Neural cell (in vitro differentiated cells): ENCODE measurements at regions not wholly inside any gene's neighbourhood (a gene's known extent, or its start where the extent isn't known, plus 50 kb on each side); places are given as distances from the start of the nearest gene placed in this dataset.

ENCODE experiments used
- H2AFZ ChIP-seq: fragments of 200-600, 300-800 bp; sonication (generic), shearing (Covaris generic); 2 replicates; pipeline ENCODE4 v1.6.0; 2014; ENCODE audit warnings: low read depth, mild to moderate bottlenecking, antibody characterized with exemption, low read length, moderate library complexity
- H3F3A ChIP-seq: fragments of 200-600 bp; shearing (Covaris generic); 2 replicates; pipeline ENCODE4 v1.6.1; 2016; ENCODE audit warnings: mild to moderate bottlenecking, moderate library complexity, mixed read lengths, antibody characterized with exemption, low read length; ENCODE audit not compliant: insufficient read depth, poor library complexity, severe bottlenecking
- H3K27ac ChIP-seq: fragments of 200-600, 300-800 bp; sonication (generic), shearing (Covaris generic); 2 replicates; pipeline ENCODE4 v1.5.1; 2014; ENCODE audit warnings: mild to moderate bottlenecking, low read length, moderate library complexity
- H3K27me3 ChIP-seq: fragments of 300-800, 200-600 bp; sonication (generic), shearing (Covaris generic); 2 replicates; pipeline ENCODE4 v1.6.0; 2014; ENCODE audit warnings: mild to moderate bottlenecking, low read depth, low read length, moderate library complexity; ENCODE audit not compliant: insufficient read depth
- H3K36me3 ChIP-seq: fragments of 300-800, 200-600 bp; sonication (generic), shearing (Covaris generic); 2 replicates; pipeline ENCODE4 v1.5.1; 2014; ENCODE audit warnings: mild to moderate bottlenecking, antibody characterized with exemption, low read length, moderate library complexity; ENCODE audit not compliant: insufficient read depth
- H3K4me2 ChIP-seq: fragments of 300-800, 200-600 bp; sonication (generic), shearing (Covaris generic); 2 replicates; pipeline ENCODE4 v1.6.0; 2014; ENCODE audit warnings: mild to moderate bottlenecking, low read length
- H3K4me3 ChIP-seq: fragments of 300-800, 200-600 bp; sonication (generic), shearing (Covaris generic); 2 replicates; pipeline ENCODE4 v1.5.1; 2014; ENCODE audit warnings: mild to moderate bottlenecking, low read length, moderate library complexity
- H3K79me2 ChIP-seq: fragments of 200-600 bp; shearing (Covaris generic); replicated peaks from 2 replicates; pipeline ENCODE4 v1.6.0; 2014; ENCODE audit warnings: mild to moderate bottlenecking, low read length, moderate library complexity; ENCODE audit not compliant: insufficient read depth
- H3K9ac ChIP-seq: fragments of 300-800, 200-600 bp; sonication (generic), shearing (Covaris generic); 2 replicates; pipeline ENCODE4 v1.6.1; 2016; ENCODE audit warnings: mild to moderate bottlenecking, low read length, mixed read lengths
- H3K9me2 ChIP-seq: fragments of 200-600 bp; shearing (Covaris generic); 2 replicates; pipeline ENCODE4 v1.6.1; 2016; ENCODE audit warnings: mild to moderate bottlenecking, low read length, mixed read lengths; ENCODE audit not compliant: insufficient read depth
- H3K9me3 ChIP-seq: fragments of 200-600, 300-800 bp; sonication (generic), shearing (Covaris generic); 2 replicates; pipeline ENCODE4 v1.6.1; 2016; ENCODE audit warnings: mild to moderate bottlenecking, mixed run types, low read length, moderate library complexity, mixed read lengths
- H4K20me1 ChIP-seq: fragments of 200-600 bp; shearing (Covaris generic); 2 replicates; pipeline ENCODE4 v1.6.1; 2016; ENCODE audit warnings: mild to moderate bottlenecking, mixed run types; ENCODE audit not compliant: insufficient read depth
- EP300 ChIP-seq: fragments of 450-650 bp; conservative IDR thresholded peaks from 2 replicates; pipeline ENCODE4 v1.6.1; 2014; ENCODE audit warnings: antibody characterized with exemption, mild to moderate bottlenecking, moderate library complexity; ENCODE audit not compliant: poor library complexity, severe bottlenecking
- EZH2 ChIP-seq: fragments of 200-600, 300-800 bp; shearing (Covaris generic), sonication (generic); IDR thresholded peaks from 2 replicates; pipeline ENCODE4 v1.6.1; 2014; ENCODE audit warnings: antibody characterized with exemption, low read length, borderline replicate concordance, mild to moderate bottlenecking; ENCODE audit not compliant: insufficient read depth, poor library complexity, severe bottlenecking
- MXI1 ChIP-seq: fragments of 450-650 bp; conservative IDR thresholded peaks from 2 replicates; pipeline ENCODE4 v1.6.1; 2014; ENCODE audit warnings: antibody characterized with exemption, mild to moderate bottlenecking; ENCODE audit not compliant: poor library complexity, severe bottlenecking
- POLR2AphosphoS5 ChIP-seq: IDR thresholded peaks from 2 replicates; pipeline ENCODE4 v1.6.1; 2012
- RAD21 ChIP-seq: fragments of 450-650 bp; conservative IDR thresholded peaks from 2 replicates; pipeline ENCODE4 v1.6.1; 2014; ENCODE audit warnings: antibody characterized with exemption, mild to moderate bottlenecking, moderate library complexity
- SMC3 ChIP-seq: fragments of 450-650 bp; conservative IDR thresholded peaks from 2 replicates; pipeline ENCODE4 v1.6.1; 2014; ENCODE audit warnings: antibody characterized with exemption, mild to moderate bottlenecking, moderate library complexity; ENCODE audit not compliant: poor library complexity
- TAF1 ChIP-seq: IDR thresholded peaks from 2 replicates; pipeline ENCODE4 v1.6.1; 2012; ENCODE audit warnings: low read depth
- TF ChIP-seq, protein P1 (sequence below): fragments of 450-650 bp; IDR thresholded peaks from 2 replicates; pipeline ENCODE4 v1.5.1; 2014; ENCODE audit warnings: antibody characterized with exemption, mild to moderate bottlenecking, moderate library complexity; ENCODE audit not compliant: poor library complexity, severe bottlenecking
- TF ChIP-seq, protein P2 (sequence below): IDR thresholded peaks from 2 replicates; pipeline ENCODE4 v1.6.1; 2012; ENCODE audit warnings: borderline replicate concordance

DNA sequence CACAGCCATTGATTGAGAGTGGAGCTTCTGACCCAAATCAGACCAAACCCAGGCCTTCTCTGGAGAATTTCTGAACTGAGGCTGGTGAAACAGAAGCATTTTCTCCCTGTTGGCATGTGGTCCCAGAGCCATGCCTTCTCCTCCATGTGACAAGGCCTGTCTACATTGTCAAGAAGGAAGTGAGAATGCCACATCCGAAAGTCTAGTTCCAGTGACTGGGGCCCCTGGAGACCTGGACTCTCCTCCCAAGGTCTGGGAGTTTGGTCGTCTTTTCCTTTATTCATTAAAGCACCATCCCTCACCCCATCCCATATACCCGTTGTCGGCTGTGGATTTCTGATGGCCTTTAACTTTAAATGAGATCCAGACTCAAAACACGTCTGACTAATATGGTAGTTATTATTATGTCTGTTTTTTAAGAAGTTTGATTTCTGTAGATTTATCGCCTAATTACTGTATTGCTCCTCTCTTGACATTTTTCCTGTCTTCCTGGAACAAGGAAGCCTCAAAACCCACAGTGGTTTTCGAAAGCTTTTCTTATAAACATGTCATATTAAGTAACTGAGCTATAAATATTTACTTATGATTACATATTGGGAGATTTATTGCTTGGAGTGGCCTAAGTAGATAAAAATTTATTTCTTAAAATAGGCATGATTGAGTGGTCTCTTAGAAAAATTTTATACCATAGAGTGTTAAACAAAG lies 128.3 kb upstream of the FRY start:
- no peaks in the 10 kb centered on the region for H3K9me2 ChIP-seq
- no peaks in the 10 kb centered on the region for H4K20me1 ChIP-seq
- H2AFZ ChIP-seq = no peak overlapping the region
- no peaks in the 10 kb centered on the region for H3K36me3 ChIP-seq
- H3K4me3 ChIP-seq = no peak overlapping the region
- H3K9ac ChIP-seq = no peak overlapping the region
- no peaks in the 10 kb centered on the region for H3K27me3 ChIP-seq
- TF ChIP-seq, protein P1, sequence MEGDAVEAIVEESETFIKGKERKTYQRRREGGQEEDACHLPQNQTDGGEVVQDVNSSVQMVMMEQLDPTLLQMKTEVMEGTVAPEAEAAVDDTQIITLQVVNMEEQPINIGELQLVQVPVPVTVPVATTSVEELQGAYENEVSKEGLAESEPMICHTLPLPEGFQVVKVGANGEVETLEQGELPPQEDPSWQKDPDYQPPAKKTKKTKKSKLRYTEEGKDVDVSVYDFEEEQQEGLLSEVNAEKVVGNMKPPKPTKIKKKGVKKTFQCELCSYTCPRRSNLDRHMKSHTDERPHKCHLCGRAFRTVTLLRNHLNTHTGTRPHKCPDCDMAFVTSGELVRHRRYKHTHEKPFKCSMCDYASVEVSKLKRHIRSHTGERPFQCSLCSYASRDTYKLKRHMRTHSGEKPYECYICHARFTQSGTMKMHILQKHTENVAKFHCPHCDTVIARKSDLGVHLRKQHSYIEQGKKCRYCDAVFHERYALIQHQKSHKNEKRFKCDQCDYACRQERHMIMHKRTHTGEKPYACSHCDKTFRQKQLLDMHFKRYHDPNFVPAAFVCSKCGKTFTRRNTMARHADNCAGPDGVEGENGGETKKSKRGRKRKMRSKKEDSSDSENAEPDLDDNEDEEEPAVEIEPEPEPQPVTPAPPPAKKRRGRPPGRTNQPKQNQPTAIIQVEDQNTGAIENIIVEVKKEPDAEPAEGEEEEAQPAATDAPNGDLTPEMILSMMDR = no peak
- TF ChIP-seq, protein P2, sequence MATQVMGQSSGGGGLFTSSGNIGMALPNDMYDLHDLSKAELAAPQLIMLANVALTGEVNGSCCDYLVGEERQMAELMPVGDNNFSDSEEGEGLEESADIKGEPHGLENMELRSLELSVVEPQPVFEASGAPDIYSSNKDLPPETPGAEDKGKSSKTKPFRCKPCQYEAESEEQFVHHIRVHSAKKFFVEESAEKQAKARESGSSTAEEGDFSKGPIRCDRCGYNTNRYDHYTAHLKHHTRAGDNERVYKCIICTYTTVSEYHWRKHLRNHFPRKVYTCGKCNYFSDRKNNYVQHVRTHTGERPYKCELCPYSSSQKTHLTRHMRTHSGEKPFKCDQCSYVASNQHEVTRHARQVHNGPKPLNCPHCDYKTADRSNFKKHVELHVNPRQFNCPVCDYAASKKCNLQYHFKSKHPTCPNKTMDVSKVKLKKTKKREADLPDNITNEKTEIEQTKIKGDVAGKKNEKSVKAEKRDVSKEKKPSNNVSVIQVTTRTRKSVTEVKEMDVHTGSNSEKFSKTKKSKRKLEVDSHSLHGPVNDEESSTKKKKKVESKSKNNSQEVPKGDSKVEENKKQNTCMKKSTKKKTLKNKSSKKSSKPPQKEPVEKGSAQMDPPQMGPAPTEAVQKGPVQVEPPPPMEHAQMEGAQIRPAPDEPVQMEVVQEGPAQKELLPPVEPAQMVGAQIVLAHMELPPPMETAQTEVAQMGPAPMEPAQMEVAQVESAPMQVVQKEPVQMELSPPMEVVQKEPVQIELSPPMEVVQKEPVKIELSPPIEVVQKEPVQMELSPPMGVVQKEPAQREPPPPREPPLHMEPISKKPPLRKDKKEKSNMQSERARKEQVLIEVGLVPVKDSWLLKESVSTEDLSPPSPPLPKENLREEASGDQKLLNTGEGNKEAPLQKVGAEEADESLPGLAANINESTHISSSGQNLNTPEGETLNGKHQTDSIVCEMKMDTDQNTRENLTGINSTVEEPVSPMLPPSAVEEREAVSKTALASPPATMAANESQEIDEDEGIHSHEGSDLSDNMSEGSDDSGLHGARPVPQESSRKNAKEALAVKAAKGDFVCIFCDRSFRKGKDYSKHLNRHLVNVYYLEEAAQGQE = no peak
- TF ChIP-seq TAF1 (no peak), RAD21 (no peak), MXI1 (no peak)
- H3K9me3 ChIP-seq = no peaks in the 10 kb centered on the region
- H3K4me2 ChIP-seq = no peak overlapping the region
- H3K79me2 ChIP-seq = no peaks in the 10 kb centered on the region
- H3K27ac ChIP-seq = no peak overlapping the region
- no peaks in the 10 kb centered on the region for H3F3A ChIP-seq

DNA sequence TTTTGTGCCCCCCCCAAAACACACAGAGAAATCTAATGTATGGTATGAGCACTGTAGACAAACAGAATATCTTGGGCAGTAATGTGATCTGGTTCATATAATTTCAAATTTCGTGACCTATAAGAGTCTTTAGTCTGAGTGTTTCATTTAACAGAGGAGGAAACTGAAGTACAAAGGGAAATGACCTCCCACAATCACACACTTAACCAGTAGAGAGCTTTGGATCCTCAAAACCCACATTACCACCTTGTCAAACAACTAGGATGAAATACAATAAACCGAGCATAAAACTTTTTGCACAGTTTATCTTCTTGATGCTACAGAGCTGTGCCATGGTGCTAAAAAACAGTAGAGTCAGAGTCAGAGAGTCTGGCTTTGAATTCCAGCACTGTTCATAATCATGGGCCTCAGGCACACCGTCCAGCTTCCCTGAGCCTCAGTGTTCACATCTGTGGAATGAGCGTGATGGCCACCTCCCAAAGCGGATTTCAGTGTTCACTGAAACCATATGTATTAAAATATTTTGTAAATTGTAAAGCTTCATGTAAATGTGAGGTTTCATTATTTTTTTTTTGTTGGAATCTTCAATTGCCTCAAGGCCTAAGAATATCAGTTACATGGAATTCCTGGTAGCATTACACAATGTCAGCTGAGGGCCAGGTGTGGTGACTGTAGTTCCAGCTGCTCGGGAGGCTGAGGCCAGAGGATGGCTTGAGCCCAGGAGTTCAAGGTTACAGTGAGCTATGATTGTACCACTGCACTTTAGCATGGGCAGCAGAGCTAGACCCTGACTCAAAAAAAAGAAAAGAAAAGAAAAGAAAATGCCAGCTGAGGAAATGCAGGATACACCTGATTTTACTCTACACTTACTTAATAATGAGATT lies 126.4 kb upstream of the FRY start:
- no peak overlapping the region for H2AFZ ChIP-seq
- no peaks in the 10 kb centered on the region for H3K9me2 ChIP-seq
- TF ChIP-seq TAF1 = no peak
- no peak for TF ChIP-seq SMC3
- TF ChIP-seq EP300 = no peak
- TF ChIP-seq RAD21 = no peak
- TF ChIP-seq, protein P1 = no peak
- TF ChIP-seq EZH2 = no peak
- TF ChIP-seq POLR2AphosphoS5 = no peak
- no peak for TF ChIP-seq MXI1
- TF ChIP-seq, protein P2 = no peak
- no peaks in the 10 kb centered on the region for H3F3A ChIP-seq
- H3K4me2 ChIP-seq = no peak overlapping the region
- H4K20me1 ChIP-seq = no peaks in the 10 kb centered on the region
- no peaks in the 10 kb centered on the region for H3K9me3 ChIP-seq
- no peak overlapping the region for H3K27ac ChIP-seq
- H3K36me3 ChIP-seq = no peaks in the 10 kb centered on the region
- no peaks in the 10 kb centered on the region for H3K27me3 ChIP-seq
- H3K9ac ChIP-seq = no peak overlapping the region
- no peak overlapping the region for H3K4me3 ChIP-seq
- no peaks in the 10 kb centered on the region for H3K79me2 ChIP-seq
